Smooth muscle cell (in vitro differentiated cells): ENCODE measurements at regions not wholly inside any gene's neighbourhood (a gene's known extent, or its start where the extent isn't known, plus 50 kb on each side); places are given as distances from the start of the nearest gene placed in this dataset.
A peak's percentile ranks its signal among the peaks of the same experiment; 100 is the strongest.

ENCODE experiments used
- DNase-seq: peaks from one replicate; lab custom pipeline; 2025; ENCODE audit not compliant: unreplicated experiment; lab: John Stamatoyannopoulos, UW
- H2AFZ ChIP-seq: fragments of 200-600 bp; sonication (generic); 2 replicates; pipeline ENCODE4 v1.6.0; 2016; ENCODE audit warnings: antibody characterized with exemption, low read depth, mild to moderate bottlenecking
- H3F3A ChIP-seq: fragments of 200-600 bp; sonication (generic); 2 replicates; pipeline ENCODE4 v1.6.0; 2017; ENCODE audit warnings: antibody characterized with exemption, low read depth
- H3K27ac ChIP-seq: fragments of 200-600 bp; sonication (generic); 2 replicates; pipeline ENCODE4 v1.5.1; 2016; ENCODE audit warnings: low read depth, mild to moderate bottlenecking
- H3K27me3 ChIP-seq: fragments of 200-600 bp; sonication (generic); 2 replicates; pipeline ENCODE4 v1.6.1; 2016; ENCODE audit warnings: low read depth, mild to moderate bottlenecking
- H3K36me3 ChIP-seq: fragments of 200-600 bp; sonication (generic); 2 replicates; pipeline ENCODE4 v1.5.1; 2016; ENCODE audit warnings: low read depth
- H3K4me1 ChIP-seq: fragments of 200-600 bp; sonication (generic); 2 replicates; pipeline ENCODE4 v1.5.1; 2016; ENCODE audit warnings: low read depth
- H3K4me2 ChIP-seq: fragments of 200-600 bp; sonication (generic); 2 replicates; pipeline ENCODE4 v1.6.0; 2016; ENCODE audit warnings: mild to moderate bottlenecking
- H3K4me3 ChIP-seq: fragments of 200-600 bp; sonication (generic); 2 replicates; pipeline ENCODE4 v1.5.1; 2016; ENCODE audit warnings: mild to moderate bottlenecking
- H3K79me2 ChIP-seq: fragments of 200-600 bp; sonication (generic); 2 replicates; pipeline ENCODE4 v1.6.0; 2016; ENCODE audit warnings: low read depth, mild to moderate bottlenecking
- H3K9ac ChIP-seq: fragments of 200-600 bp; sonication (generic); 2 replicates; pipeline ENCODE4 v1.6.0; 2016; ENCODE audit warnings: low read depth
- H3K9me3 ChIP-seq: fragments of 200-600 bp; sonication (generic); replicated peaks from 2 replicates; pipeline ENCODE4 v1.5.1; 2016; ENCODE audit warnings: low read depth
- H4K20me1 ChIP-seq: fragments of 200-600 bp; sonication (generic); 2 replicates; pipeline ENCODE4 v1.6.0; 2016; ENCODE audit warnings: low read depth
- WGBS: methylation state at CpG from one replicate; pipeline ENCODE4 v1.1.7; 2016; ENCODE audit warnings: low lambda C conversion rate; 5-methylcytosine and 5-hydroxymethylcytosine counted together
- TF ChIP-seq, protein P1 (sequence below): fragments of 200-600 bp; sonication (generic); IDR thresholded peaks from 2 replicates; pipeline ENCODE4 v1.5.1; 2017; ENCODE audit warnings: borderline replicate concordance, mild to moderate bottlenecking, antibody characterized with exemption; ENCODE audit not compliant: insufficient read depth, poor library complexity, severe bottlenecking

DNA sequence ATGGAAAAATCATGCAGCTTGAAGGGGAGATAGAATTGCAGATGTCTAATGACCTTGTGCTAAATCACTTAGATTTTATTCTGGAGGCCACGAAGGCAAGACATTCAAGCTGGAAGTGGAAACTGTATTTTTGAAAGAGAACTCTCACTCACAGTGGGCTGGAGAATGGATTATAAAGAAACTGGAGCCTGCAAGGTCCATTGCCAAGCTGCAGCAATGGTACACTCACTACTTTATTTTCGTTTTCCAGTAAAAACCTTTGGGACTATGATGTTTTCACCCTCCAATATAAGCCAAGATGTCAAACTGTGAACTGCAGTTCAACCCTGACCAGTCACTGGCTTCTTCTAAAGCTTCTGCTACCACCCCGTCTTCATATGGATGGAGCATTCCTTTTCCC is 62.0 kb downstream of the SKIDA1 start:
- Histone ChIP-seq H3F3A (no peaks in the 10 kb centered on the region), H3K79me2 (no peaks in the 10 kb centered on the region), H3K9me3 (no peaks in the 10 kb centered on the region), H3K36me3 (no peaks in the 10 kb centered on the region), H2AFZ (no peak overlapping the region), H3K4me2 (no peak overlapping the region), H3K4me3 (no peak overlapping the region), H3K4me1 (no peaks in the 10 kb centered on the region), H3K27ac (peak overlapping the region; percentile 50), H3K9ac (no peak overlapping the region), H3K27me3 (no peaks in the 10 kb centered on the region), H4K20me1 (no peaks in the 10 kb centered on the region)
- 84% methylated on average over 3 of the region's 3 CpGs for WGBS
- TF ChIP-seq, protein P1, sequence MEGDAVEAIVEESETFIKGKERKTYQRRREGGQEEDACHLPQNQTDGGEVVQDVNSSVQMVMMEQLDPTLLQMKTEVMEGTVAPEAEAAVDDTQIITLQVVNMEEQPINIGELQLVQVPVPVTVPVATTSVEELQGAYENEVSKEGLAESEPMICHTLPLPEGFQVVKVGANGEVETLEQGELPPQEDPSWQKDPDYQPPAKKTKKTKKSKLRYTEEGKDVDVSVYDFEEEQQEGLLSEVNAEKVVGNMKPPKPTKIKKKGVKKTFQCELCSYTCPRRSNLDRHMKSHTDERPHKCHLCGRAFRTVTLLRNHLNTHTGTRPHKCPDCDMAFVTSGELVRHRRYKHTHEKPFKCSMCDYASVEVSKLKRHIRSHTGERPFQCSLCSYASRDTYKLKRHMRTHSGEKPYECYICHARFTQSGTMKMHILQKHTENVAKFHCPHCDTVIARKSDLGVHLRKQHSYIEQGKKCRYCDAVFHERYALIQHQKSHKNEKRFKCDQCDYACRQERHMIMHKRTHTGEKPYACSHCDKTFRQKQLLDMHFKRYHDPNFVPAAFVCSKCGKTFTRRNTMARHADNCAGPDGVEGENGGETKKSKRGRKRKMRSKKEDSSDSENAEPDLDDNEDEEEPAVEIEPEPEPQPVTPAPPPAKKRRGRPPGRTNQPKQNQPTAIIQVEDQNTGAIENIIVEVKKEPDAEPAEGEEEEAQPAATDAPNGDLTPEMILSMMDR: no peak
- DNase-seq: no peak

DNA sequence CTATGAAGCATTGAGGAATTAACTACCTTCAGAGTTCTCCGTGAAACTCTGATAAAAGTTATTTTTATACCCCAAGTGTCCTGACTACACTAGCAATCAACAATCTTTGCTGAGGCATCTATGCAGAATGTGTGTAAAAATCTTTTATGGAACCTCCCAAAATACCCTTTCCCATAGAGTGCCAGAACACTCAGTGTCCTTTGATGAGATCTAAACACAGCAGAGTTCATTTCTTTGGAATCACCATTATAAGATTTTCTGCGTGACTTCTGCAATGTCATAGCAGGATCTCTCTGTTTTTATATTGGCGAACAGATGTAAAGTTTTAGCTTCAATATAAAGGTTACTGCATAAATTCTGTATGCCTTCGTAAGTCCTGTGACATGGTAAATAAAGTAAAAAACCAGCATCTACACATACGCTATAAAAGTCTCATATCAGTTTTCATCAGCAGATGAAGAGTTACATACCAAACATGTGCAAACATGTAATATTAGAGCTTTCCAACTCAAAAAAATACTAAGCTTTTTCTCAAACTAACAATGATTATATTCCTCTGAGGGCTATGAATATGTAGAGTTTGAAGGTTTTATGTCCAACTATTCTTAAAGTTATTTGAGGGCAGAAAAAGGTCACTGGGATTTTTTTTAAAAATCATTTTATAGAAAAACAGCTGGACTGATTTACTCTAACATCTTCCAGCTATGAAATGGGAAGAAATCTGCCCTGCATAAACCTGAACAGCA is 67.2 kb downstream of the SKIDA1 start:
- Histone ChIP-seq H3K4me3 (no peak overlapping the region), H3K9ac (no peak overlapping the region), H3K27ac (no peak overlapping the region), H3K79me2 (no peaks in the 10 kb centered on the region), H2AFZ (no peak overlapping the region), H4K20me1 (no peaks in the 10 kb centered on the region), H3F3A (no peaks in the 10 kb centered on the region), H3K4me2 (no peak overlapping the region), H3K27me3 (no peaks in the 10 kb centered on the region), H3K4me1 (no peaks in the 10 kb centered on the region), H3K9me3 (no peaks in the 10 kb centered on the region), H3K36me3 (no peaks in the 10 kb centered on the region)
- TF ChIP-seq, protein P1: no peak
- no peak for DNase-seq
- 90% methylated on average over 5 of the region's 5 CpGs for WGBS

- TF ChIP-seq, protein P1: no peak
- Histone ChIP-seq H3K9me3 (no peaks in the 10 kb centered on the region), H3F3A (no peaks in the 10 kb centered on the region), H4K20me1 (no peaks in the 10 kb centered on the region), H3K27me3 (no peaks in the 10 kb centered on the region), H3K9ac (no peak overlapping the region), H3K4me2 (no peak overlapping the region), H3K4me3 (no peak overlapping the region), H3K4me1 (no peaks in the 10 kb centered on the region), H3K27ac (no peak overlapping the region), H2AFZ (no peak overlapping the region), H3K79me2 (no peaks in the 10 kb centered on the region), H3K36me3 (no peaks in the 10 kb centered on the region)
- WGBS: 94% methylated on average over 5 of the region's 5 CpGs
- no peak for DNase-seq
These were observed 69.3 kb downstream of the SKIDA1 start for GRCh38 chr10:21456160-21456559.

GRCh38 chr10:21452203-21452602 is 73.3 kb downstream of the SKIDA1 start:
- H4K20me1 ChIP-seq: no peaks in the 10 kb centered on the region
- TF ChIP-seq, protein P1: no peak
- DNase-seq: no peak
- H3K9me3 ChIP-seq: no peaks in the 10 kb centered on the region
- no peak overlapping the region for H3K4me3 ChIP-seq
- no peaks in the 10 kb centered on the region for H3K79me2 ChIP-seq
- H3K27me3 ChIP-seq: no peaks in the 10 kb centered on the region
- no peak overlapping the region for H2AFZ ChIP-seq
- no peaks in the 10 kb centered on the region for H3F3A ChIP-seq
- H3K27ac ChIP-seq: no peak overlapping the region
- H3K4me1 ChIP-seq: no peaks in the 10 kb centered on the region
- 99% methylated on average over 3 of the region's 3 CpGs for WGBS
- no peaks in the 10 kb centered on the region for H3K36me3 ChIP-seq
- no peak overlapping the region for H3K4me2 ChIP-seq
- H3K9ac ChIP-seq: no peak overlapping the region
